Stimulated activated naive CD4-positive, alpha-beta T cell (primary cell): ENCODE measurements at regions not wholly inside any gene's neighbourhood (a gene's known extent, or its start where the extent isn't known, plus 50 kb on each side); places are given as distances from the start of the nearest gene placed in this dataset.

Source experiments
- DNase-seq, 6 experiments: peaks; one replicate each; lab custom pipeline; 2025; lab: John Stamatoyannopoulos, UW

DNA sequence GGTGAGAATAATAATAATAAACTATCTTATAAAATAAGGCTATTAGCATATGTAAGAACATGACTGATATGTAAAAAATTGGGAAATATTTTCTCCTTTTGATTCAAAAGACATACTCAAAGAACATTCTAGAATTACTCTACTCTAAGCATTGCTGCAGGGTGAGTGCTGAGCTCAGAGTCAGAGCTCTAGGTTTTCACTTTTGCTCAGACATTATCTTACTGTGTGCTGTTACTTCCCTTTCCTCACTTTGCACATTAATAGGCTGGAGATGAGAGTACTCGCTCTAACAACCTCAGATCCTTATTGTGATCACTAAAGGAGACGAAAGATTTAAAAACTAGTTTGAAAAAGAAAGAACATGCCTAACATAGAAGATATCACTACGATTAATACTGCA, 99.4 kb upstream of the C9orf72 start:
- no peak for DNase-seq

DNA sequence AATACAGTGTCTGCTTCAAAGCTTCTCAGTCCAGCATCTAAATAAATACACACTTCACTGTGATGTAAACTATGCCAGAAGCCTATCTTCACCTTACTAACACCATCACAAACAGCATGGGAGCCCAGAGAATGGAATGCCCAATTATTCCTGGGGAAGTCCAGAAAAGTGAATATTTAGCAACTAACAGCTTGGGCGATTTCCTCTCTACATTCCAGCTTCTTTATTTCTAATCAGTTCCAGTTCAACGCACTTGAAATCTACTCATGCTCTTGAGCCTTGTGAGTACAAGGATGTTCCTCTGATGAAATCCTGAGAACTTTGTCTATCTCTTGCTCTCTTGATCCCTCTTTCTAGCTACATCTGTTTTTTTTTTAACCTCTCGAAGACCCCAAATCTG, 100.4 kb upstream of the C9orf72 start:
- DNase-seq: no peak

DNA sequence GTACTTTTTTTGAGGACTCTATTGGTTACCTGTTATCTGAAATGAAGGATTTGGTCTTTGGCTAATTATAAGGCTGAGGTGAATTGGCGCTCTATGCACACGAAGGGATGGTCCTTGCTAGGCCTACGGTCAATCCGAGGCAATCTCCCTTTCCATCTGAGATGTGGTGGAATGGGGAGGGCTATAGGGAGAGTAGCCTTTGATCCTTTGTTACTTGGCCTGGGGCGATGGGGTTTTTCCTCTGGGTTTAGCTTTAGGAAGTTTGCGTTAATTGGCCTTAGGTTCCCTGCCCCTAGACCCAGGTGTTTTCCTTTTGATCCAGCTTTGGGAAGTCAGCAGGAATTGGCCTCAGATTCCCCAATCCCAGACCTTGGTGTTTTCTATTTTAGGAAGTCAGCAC, 102.1 kb upstream of the C9orf72 start:
- no peak for DNase-seq

DNA sequence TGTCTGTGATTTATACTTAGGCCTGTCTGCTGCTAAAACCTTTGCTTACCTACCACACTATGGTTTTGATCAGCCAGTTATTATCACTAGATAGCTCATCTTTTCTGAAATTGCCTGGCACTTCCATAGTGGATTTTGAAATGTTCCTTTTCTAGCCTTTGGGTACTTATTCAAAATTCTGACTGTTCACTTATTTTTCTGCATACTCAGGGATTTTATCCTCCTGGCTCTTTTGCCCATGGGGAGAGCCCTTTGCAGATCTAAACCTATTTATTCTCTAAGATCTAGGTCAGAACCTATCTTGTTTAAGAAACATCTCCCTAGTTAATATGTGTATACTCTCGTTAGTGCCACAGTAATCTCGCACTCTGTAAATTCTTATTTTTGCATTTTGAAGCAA, 103.5 kb upstream of the C9orf72 start:
- DNase-seq: no peak

DNA sequence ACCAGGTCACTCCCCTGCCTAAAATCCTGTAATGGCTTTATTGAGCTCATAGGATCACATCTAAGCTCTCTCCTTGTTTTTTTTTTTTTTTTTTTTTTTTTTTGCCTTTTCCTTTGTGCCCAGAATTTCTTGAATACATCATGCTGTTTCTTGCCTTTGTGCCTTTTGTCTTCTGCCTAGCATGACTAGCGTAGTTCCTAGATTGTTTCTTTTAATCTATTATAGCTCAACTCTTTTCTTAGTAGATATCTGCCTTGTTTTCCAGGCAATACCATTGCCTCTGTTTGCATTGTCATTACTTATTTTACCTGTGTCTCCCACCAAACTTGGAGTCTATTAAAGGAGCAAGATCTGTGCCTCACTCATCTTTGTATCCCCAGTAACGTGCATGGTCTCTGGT, 106.1 kb upstream of the C9orf72 start:
- DNase-seq: no peak

DNA sequence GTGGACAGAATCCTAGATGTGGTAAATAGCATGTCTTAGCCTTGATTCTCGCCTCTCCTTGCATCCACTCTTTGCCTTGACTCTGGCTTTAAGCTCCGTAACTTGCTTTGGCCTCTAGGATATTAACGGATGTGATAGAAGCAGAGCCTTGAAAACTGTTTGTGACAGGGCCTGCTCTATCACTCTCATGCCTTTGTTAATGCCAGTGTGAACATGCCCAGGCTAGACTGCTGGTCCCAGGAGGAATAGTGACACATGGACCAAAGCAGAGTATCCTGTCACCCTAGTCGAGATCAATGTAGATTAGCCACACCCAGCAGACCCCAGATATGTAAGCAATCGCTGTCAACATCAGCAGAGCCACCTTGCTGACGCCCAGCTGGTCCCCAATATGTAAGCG, 109.9 kb upstream of the C9orf72 start:
- DNase-seq: no peak

DNA sequence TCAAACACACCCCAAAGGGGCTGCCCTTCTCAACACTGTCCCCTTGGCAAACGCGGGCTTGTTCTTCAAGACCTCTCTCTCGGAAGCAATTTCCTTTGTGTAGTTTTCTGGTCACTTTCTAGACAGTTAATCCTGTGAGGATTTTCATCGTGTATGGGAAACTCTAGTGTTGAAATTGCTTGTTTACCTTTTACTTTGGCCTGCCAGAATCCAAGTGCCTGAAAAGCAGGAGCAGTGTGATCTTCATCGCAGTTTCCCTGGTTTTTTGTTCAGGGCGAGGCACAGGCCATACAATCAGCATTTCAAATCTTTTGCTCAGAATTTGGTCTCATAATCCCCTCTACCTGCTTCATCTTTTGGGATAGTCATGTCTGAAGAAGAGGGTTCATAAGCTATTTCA, 115.7 kb upstream of the C9orf72 start:
- no peak for DNase-seq

DNA sequence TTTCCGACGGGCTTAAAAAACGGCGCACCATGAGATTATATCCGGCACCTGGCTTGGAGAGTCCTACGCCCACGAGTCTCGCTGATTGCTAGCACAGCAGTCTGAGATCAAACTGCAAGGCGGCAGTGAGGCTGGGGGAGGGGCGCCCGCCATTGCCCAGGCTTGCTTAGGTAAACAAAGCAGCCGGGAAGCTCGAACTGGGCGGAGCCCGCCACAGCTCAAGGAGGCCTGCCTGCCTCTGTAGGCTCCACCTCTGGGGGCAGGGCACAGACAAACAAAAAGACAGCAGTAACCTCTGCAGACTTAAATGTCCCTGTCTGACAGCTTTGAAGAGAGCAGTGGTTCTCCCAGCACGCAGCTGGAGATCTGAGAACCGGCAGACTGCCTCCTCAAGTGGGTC, 117.5 kb upstream of the C9orf72 start:
- peak in 3 of 6 experiments; percentile 8 to 51 (median 25) for DNase-seq

DNA sequence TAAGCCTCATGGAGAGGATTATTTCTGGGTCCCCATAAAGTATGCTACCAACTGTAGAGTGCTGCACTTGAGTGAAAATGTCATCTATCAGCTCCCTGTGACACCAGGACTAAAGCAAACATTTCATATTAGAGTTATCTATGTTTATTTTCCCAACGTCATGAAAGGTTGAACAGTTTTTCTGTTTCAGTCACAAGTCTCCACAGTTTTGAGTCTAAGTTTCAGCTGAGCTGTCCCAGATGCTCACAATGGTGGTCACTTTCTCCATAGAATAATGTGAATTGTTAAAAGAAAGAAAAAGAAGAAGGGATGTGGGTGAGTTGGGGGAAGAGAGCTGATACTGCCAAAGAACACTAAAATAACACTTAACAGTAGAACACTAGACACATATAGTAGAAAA, 126.3 kb upstream of the C9orf72 start:
- no peak for DNase-seq

DNA sequence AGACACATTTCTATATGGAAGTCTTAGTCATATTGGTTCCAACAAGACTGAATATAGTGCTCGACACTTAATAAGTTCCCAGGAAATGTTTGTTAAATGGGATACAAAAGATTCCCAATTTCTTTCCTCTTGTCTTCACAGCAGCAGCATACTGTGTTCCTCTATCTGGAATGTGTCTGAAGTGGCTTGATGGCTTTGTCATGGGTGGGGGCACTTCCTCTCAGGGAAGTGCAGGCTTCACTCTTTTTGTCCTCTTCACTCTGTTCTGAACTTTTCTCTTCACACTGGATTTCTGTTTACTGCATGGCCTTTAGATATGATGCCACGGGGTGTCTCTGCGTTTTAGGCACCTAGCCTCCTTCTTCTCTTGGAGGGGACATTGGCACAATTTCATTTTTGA, 127.7 kb upstream of the C9orf72 start:
- no peak for DNase-seq

DNA sequence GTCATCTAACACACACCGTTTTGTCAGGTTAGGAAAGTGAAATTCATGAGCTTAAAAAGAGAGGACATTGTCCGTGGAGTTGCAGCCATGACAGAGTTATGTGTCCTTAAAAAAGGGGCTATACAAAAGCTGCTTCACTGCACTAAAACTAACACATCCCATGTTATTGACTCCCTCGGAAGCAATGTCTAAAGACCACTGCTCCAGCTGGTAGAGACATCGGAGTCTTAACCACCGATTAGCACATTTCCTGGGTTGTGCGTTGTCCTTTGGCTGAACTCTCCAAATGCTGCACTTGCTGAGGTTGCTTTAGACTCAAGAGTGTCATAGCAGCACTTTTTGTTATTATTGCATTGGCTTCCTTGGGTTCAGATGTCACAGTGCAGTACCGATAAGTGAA, 128.3 kb upstream of the C9orf72 start:
- no peak for DNase-seq

DNA sequence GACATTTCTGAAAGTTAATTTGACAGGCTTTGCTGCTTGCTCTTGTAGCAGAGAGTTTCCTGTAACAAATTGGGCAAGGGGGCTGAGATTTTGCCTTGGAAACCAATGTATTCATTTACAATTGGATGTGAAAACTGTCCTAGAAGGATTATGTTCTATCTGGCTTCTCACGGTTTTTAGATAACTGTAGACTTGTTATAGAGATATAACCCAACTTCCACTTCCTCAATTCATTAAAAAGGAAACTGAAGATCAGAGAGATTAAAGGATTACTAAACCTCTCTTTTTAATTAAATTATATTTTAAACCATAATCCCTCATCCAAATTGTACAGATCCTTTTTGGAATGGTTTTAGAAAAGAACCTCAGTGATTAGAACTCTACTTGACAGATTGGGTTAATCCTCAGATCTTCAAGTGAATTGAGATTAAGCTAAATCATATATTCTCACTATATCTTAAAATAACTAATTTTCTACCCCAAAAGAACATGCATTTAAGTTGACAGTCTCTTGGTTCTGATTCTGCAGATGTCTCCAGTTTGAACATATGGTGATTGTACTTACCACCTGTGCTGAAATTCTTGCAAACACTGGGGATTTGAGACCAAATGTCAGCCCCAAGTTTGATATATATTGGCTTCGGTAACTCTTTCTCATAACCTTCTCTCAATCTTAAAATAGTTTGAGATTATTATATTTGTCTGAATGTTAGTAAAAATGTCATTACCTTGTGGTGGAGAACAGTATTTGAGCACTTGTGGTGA, 130.1 kb upstream of the C9orf72 start:
- DNase-seq: no peak

DNA sequence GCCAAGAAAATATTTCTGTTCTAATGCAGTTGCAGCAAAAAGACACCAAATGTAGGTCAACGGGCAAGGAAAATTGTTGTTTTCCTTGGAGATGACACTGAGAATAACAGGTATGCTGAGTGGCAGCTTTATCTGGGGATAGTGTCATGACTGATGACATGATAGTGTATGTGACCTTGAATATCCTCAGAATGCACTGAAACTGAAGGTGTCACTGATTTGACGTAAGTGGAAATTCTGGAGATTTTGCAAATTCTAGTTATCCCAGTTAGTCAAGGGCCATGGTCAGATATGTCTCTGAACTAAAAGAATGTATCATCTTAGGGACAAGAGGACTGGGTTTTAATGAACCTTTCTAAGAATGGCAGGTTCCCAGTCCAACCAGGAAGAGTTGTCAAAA, 138.0 kb upstream of the C9orf72 start:
- DNase-seq: no peak

DNA sequence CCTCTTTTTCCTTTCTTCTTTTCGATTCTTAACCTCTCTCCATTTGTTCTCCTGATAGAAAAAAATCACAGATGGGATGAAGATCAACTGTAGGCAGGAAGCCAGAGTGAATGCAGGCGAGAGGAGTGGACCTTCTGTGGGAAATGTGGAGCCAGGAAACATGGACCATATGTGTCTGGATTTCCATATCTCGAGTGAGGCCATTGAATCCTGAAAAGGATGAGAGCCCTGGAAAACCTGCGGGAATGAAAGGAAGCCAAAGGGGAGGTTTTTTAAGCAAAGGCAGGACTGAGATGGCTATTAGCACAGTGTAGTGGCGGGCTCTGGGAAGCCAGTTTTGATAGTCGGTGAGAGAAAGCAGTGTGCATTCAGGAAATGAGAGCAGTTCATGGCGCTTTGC, 139.5 kb upstream of the C9orf72 start:
- no peak for DNase-seq

DNA sequence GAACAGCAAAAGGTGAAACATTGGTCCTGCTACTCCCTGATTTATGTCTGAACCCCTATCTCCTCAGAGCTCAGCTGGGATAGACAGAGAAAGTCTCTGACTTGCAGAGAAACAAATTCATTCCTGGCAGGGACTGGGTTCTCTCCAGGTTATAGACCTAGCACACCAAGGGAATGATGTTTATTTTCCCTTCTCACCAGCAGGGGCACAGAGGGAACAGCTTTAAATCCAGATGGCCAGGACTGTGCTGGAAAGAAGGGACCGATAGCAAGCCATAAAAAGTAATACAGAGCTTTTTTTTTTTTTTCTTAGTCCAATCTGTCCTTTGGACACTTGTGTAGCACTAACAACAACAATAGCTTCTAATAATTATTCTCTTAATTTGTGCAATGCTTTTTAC, 141.1 kb upstream of the C9orf72 start:
- no peak for DNase-seq

DNA sequence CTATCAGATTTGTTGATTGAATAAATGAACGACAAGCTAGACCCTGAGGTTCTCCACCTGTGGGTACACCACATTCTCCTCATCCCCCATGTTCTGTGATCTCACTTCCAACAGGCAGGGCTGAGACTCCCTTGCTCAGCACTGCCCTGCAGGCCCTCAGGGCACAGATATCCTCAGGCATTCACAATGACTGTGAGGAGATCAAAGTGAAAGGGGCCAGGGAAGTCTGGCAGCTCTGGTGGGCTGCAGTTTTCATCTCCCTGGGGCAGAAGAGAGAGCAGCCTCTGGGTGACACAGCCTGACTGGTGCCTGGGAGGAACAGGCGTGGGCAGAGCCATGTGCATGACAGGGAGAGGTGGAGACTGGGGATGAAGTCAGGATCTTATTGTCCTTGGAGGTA, 142.4 kb upstream of the C9orf72 start:
- no peak for DNase-seq

DNA sequence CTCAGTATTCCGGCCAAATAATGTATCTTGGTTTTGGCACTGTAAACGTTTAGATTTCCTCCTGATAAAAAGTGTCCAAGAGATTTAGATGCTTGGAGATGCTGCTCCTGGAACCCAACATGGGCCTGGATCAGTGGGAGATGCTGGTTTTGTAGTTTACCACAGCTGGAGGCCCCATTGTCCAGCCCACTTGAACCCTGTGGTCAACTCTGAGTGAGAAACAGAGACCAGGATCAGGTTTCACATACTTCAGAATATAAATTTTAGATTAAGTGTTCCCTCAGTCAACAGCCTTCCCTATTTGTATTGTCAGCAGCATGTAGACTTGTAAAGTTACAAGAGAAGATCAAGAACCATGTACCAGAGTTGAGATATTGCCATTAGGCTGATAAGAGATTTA, 144.7 kb upstream of the C9orf72 start:
- no peak for DNase-seq

DNA sequence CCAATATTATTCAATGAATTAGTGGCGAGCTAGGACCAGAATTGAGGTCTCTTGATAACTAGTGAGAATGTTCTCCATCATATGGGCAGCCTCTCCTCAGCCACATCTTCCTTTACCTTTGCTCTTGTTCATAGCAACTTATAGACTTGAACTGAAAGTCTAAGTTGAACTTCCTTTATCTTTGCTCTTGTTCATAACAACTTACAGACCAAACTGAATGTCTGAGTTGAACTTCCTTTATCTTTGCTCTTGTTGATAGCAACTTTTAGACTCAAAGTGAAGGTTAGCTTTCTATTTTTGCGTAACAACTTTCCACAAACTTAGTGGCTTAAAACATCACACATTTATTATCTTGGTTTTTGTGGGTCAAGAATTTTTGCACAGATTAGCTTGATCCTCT, 146.4 kb upstream of the C9orf72 start:
- no peak for DNase-seq

DNA sequence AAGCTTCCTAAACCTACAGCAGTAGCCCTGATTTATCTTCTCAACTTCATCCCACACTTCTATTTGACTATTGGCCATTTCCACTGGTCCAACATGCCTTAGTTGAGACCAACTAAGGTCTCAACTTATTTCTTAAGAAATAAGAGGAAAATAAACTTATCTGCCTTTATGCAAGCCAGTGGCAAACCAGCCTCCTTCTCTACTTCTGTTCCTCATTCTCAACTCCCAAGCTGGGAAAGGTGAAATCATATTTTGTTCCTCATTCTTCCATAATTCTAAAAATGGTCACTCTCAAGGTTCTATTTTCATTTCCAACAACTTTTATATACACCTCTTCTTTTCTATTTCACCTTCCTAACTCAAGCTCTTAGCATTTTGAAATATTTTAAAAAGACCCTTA, 149.6 kb upstream of the C9orf72 start:
- DNase-seq: no peak

DNA sequence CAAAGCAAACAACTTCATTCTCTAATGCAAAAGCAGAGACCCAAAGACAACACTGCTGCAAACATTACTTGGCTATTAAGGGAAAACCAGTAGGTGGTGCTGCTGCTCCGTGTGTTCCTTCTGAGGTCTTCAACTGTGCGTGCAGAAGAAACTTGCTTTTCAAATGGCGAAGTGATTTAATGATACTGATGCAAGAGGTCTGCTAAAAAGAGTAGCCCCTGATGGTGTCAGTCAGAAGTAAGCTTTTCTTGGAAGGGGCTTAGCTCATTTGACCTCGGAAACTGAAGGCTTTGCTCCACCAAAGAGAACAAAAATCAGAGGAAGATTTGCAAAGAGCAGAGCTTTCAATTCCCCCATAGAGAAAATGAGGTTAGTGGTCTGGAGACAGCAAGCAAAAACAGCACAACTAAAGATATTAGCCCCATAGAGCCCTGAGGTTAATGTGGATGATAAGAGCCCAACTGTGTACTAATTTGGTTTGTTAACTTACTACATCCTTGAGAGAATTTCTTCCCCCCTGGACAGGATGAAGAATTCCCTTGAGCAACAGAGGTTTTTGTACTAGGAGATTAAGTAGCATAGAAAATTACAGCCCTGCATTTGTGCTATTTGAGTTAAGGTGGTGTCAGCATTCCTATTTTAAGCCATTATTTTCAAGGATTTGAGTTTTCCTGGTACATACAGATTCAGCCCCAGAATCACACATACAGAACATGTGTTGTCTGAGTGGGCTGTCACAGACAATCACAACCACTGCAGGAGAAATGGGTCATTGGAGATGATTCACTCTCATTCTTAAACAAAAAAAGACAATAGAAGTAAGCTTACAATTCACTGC, 153.2 kb upstream of the C9orf72 start:
- peak in 3 of 6 experiments; percentile 32 to 49 (median 33) for DNase-seq

DNA sequence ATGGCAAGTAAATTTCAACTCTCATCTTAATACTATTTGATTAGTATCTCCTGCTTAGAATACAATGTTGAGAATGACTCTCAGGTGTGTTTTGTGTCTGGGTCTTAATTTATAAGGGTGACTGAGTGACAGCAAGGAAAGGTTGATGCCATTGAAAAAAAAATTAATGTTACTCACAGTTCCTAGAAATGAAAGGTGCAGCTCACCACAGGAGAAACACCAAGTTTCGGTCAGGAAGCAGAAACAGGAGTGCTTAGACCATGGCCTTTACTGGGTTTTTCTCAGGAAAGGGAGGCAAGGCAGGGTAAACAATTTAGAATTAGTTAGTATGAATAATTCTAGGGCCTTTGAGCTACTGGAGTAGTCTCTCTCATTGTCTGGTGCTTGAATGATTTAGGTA, 159.2 kb upstream of the C9orf72 start:
- no peak for DNase-seq

DNA sequence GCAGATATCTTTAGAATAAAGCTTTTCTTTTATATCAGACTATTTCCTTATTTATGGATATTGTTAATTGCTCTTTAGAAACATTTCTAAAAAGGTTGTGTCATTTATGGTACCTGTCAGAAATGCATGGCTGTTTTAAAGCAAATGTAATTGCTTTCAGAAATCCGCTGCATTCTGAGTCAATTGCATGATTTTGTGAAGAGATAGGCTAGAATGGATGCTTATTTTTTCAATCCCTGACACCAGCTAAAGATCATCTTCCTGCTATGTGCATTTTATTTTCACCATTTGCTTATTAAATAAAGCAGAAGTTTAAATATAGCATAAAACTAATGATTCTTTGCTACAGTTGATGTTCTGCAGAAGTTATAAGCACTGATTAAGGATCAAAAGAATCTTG, 170.2 kb upstream of the C9orf72 start:
- DNase-seq: no peak

DNA sequence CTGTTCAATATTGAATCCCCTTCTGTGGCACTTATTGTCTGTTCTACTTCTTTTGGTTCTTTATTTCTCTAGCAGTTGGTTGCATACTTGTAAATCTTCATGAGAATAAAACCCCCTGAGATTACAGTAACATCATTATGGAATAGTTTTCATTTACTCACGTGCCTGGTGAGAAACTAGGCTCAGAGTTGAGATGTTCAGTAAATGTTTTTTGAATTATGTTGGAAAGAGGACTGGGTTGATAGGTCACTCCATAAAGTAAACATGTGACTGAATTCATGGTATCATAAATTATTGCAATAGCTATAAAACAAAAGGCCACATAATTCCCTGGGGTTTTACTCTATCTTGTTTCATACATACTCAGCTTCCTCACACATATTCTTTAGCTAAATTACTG, 174.2 kb upstream of the C9orf72 start:
- DNase-seq: no peak

DNA sequence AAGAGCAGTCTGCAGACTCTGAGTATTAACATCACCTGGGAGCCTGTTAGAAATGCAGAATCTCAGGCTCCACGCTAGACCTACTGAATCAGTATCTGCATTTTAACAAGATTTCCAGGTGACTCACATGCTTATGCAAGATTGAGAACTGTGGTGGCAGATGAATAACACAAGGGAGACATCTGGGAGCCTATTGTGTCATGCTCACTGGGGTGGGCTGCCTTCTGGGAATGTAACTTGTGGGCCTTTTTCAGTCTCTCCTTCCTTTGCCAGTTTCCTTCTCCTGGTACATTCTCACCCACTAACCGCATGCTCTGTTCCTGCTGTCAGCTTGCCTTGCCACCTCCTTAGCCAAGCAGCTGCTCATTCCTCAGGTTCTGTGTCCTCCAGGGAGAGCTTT, 176.6 kb upstream of the C9orf72 start:
- DNase-seq: no peak
